Stomach (tissue), 8 donors: ENCODE measurements at regions not wholly inside any gene's neighbourhood (a gene's known extent, or its start where the extent isn't known, plus 50 kb on each side); places are given as distances from the start of the nearest gene placed in this dataset.

Source experiments
- DNase-seq, 2 donors: peaks; one replicate each; pipeline versions ENCODE4 v3.0.0 to v3.0.0-alpha.2; 2013 to 2019
- H3K27ac ChIP-seq, 5 donors: fragments of 200-600 bp in 4 of 5; sonication (generic) in 4 of 5; one replicate each; pipeline ENCODE4 v1.5.1; 2013 to 2019; ENCODE audit warnings: mild to moderate bottlenecking in 1 of 5, moderate library complexity in 1 of 5
- H3K27me3 ChIP-seq, 3 donors: fragments of 200-600 bp; sonication (generic); one replicate each; pipeline ENCODE4 v1.5.1; 2017 to 2019; ENCODE audit warnings: mixed run types in 1 of 3
- H3K36me3 ChIP-seq, 4 donors: fragments of 200-600 bp; sonication (generic); 1 replicate in 3 of 4; 2 replicates in 1 of 4; pipeline ENCODE4 v1.5.1; 2016 to 2019
- H3K4me1 ChIP-seq, 4 donors: fragments of 200-600 bp; sonication (generic); one replicate each; pipeline ENCODE4 v1.5.1; 2016 to 2019
- H3K4me3 ChIP-seq, 4 donors: fragments of 200-600 bp; sonication (generic) in 3 of 4; one replicate each; pipeline ENCODE4 v1.5.1; 2016 to 2019; ENCODE audit warnings: mild to moderate bottlenecking in 1 of 4
- H3K9me3 ChIP-seq, 4 donors: fragments of 200-600 bp; sonication (generic); one replicate each; pipeline ENCODE4 v1.5.1; 2016 to 2019
- CTCF ChIP-seq, 7 experiments: fragments of 450-650 bp in 4 of 7; fragments of 200-600 bp in 3 of 7; sonication (generic) in 3 of 7; IDR thresholded peaks; one replicate each; pipeline ENCODE4 v1.5.1; 2016 to 2019; ENCODE audit warnings: antibody characterized with exemption in 7 of 7, control low read depth in 2 of 7, mild to moderate bottlenecking in 1 of 7
- EP300 ChIP-seq: sonication (generic); formaldehyde crosslinking; IDR thresholded peaks from one replicate; pipeline ENCODE4 v1.6.1; 2017; ENCODE audit warnings: antibody characterized with exemption
- POLR2A ChIP-seq, 4 donors: fragments of 450-650 bp; IDR thresholded peaks; one replicate each; pipeline ENCODE4 v1.6.1; 2016; ENCODE audit warnings: antibody characterized with exemption in 4 of 4, control low read depth in 2 of 4, mild to moderate bottlenecking in 1 of 4, moderate library complexity in 1 of 4
- POLR2AphosphoS5 ChIP-seq, 3 donors: sonication (generic); formaldehyde crosslinking; IDR thresholded peaks; one replicate each; pipeline ENCODE4 v1.6.1; 2016; ENCODE audit warnings: antibody characterized with exemption in 3 of 3
- WGBS, 5 donors: extraction: QIAGEN DNeasy Blood & Tissue Kit in 3 of 5; methylation state at CpG; one replicate each; pipeline versions ENCODE4 v1.1.5 to v1.1.7; 2013 to 2018; 5-methylcytosine and 5-hydroxymethylcytosine counted together
- intact Hi-C: fragments of 100-400 bp; cut with DNase I; formaldehyde crosslinking; loops from one replicate; pipeline ENCODE4 v1.15.1; 2023; ENCODE audit warnings: low total_unique reads
- donor health status: healthy with polysubstance abuse.
- donor health status: Bipolar disorder and iron deficiency.
- donor health status: healthy.

GRCh38 chr3:87710511-87710910, 348.3 kb downstream of the CGGBP1 start:
- H3K36me3 ChIP-seq: no peaks in the 10 kb centered on the region
- no peaks in the 10 kb centered on the region for H3K27me3 ChIP-seq
- intact Hi-C loops: no loop called here
- TF ChIP-seq CTCF (IDR thresholded peaks at IDR 0.05) (no peak), POLR2AphosphoS5 (IDR thresholded peaks at IDR 0.05) (no peak), POLR2A (IDR thresholded peaks at IDR 0.05) (no peak), EP300 (no peak)
- peaks cover 0 to 7% (median 0%) of the 10 kb centered on the region in 4 donors for H3K9me3 ChIP-seq
- no peak for DNase-seq
- WGBS, 5 donors: 70 to 79% (median 71%) methylated on average over 1 of the region's 1 CpG
- H3K27ac ChIP-seq: no peak overlapping the region
- no peaks in the 10 kb centered on the region for H3K4me1 ChIP-seq
- no peak overlapping the region for H3K4me3 ChIP-seq

DNA sequence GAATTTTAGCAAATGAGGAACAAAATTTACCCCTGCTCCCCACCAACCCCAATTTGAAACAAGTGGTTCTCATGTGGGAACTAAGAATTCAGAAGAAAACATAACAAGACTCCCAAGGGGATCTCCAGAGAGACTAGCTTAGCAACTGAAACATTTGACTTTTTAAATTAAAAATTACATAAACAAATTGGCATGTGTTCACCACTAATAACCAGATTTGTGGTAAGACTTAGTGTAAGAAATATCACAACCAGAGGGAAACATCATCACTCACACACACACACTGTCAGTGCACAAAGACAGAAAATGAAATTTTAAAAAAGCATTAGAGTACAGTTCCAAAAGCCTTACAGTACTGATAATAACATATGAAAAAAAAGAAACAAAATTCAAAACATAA, 348.8 kb downstream of the CGGBP1 start:
- Histone ChIP-seq H3K9me3 (peaks cover 0 to 7% (median 0%) of the 10 kb centered on the region in 4 donors), H3K4me1 (no peaks in the 10 kb centered on the region), H3K4me3 (no peak overlapping the region), H3K27ac (no peak overlapping the region), H3K27me3 (no peaks in the 10 kb centered on the region), H3K36me3 (no peaks in the 10 kb centered on the region)
- no peak for TF ChIP-seq CTCF (IDR thresholded peaks at IDR 0.05)
- TF ChIP-seq EP300: no peak
- TF ChIP-seq POLR2AphosphoS5 (IDR thresholded peaks at IDR 0.05): no peak
- TF ChIP-seq POLR2A (IDR thresholded peaks at IDR 0.05): no peak
- DNase-seq: no peak
- intact Hi-C loops: no loop called here

DNA sequence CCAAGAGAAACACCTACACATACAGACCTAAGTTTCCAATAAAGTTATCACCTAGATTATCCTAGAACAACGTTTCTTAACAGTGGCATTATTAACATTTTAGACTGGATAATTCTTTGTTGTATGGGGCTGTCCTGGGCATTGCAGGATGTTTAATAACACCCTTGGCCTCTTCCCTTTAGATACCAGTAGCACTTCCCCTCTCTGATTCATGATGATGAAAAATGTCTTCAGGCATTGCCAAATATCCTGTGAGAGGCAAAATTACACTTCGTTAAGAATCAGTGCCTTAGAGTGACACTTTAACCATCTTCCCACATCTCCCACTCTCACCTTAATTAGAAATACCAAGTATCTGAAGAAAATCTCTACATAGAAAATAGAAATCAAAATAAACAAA, 352.6 kb downstream of the CGGBP1 start:
- Histone ChIP-seq H3K9me3 (peaks cover 0 to 7% (median 0%) of the 10 kb centered on the region in 4 donors), H3K27me3 (no peaks in the 10 kb centered on the region), H3K4me1 (no peaks in the 10 kb centered on the region), H3K4me3 (no peak overlapping the region), H3K27ac (no peak overlapping the region), H3K36me3 (no peaks in the 10 kb centered on the region)
- no peak for DNase-seq
- intact Hi-C loops: no loop called here
- TF ChIP-seq POLR2AphosphoS5 (IDR thresholded peaks at IDR 0.05): no peak
- no peak for TF ChIP-seq EP300
- WGBS, 5 donors: 58 to 67% (median 61%) methylated on average over 2 of the region's 2 CpGs

DNA sequence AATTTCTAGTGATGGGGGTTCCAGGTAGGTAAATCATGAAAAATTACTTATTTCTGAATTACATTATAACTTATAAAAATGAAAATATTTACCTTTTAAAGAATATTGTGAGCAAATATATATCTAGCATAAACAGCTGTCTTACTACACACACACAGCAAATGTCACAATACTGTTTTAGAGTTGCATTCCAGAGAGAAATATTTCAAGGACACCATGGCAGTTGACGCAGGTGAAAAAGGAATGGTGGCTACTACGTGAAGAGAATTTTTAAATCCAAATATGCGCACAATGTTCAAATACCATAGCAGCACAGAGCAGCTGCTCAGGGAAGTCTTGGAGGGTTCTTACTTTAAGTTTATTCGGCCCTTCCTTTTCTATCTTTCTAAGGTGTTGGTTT, 356.2 kb downstream of the CGGBP1 start:
- WGBS, 5 donors: 89 to 94% (median 91%) methylated on average over 4 of the region's 4 CpGs
- Histone ChIP-seq H3K36me3 (no peaks in the 10 kb centered on the region), H3K4me1 (no peaks in the 10 kb centered on the region), H3K4me3 (no peak overlapping the region), H3K9me3 (peaks cover 0 to 6% (median 0%) of the 10 kb centered on the region in 4 donors), H3K27ac (no peak overlapping the region), H3K27me3 (no peaks in the 10 kb centered on the region)
- DNase-seq: no peak
- intact Hi-C loops: no loop called here
- TF ChIP-seq POLR2A (IDR thresholded peaks at IDR 0.05): no peak
- no peak for TF ChIP-seq CTCF (IDR thresholded peaks at IDR 0.05)
- no peak for TF ChIP-seq EP300
- TF ChIP-seq POLR2AphosphoS5 (IDR thresholded peaks at IDR 0.05): no peak

- no peak for DNase-seq
- intact Hi-C loops: loop anchor here (5.0 kb wide), 1 partner anchor 124 kb away; no protein-coding TSS in a partner anchor
- no peaks in the 10 kb centered on the region for H3K4me1 ChIP-seq
- H3K27ac ChIP-seq: no peak overlapping the region
- WGBS, 5 donors: 67 to 80% (median 75%) methylated on average over 6 of the region's 6 CpGs
- H3K9me3 ChIP-seq: no peaks in the 10 kb centered on the region
- no peaks in the 10 kb centered on the region for H3K27me3 ChIP-seq
- TF ChIP-seq POLR2A (IDR thresholded peaks at IDR 0.05) (no peak), EP300 (no peak), CTCF (IDR thresholded peaks at IDR 0.05) (no peak), POLR2AphosphoS5 (IDR thresholded peaks at IDR 0.05) (no peak)
- no peak overlapping the region for H3K4me3 ChIP-seq
- H3K36me3 ChIP-seq: no peaks in the 10 kb centered on the region
Measured at GRCh38 chr3:87696124-87697013, 362.4 kb downstream of the CGGBP1 start.
